GM19372 (cell line): ENCODE measurements at regions not wholly inside any gene's neighbourhood (a gene's known extent, or its start where the extent isn't known, plus 50 kb on each side); places are given as distances from the start of the nearest gene placed in this dataset.
A peak's percentile ranks its signal among the peaks of the same experiment; 100 is the strongest.
"Not testable (repeated sequence)": the region's sequence is repeated elsewhere in the genome, so short reads cannot be mapped to it uniquely, and the experiment has no call there.

ENCODE experiments used
- ATAC-seq: cut with Tn5 transposase; IDR thresholded peaks from one replicate; pipeline ENCODE4 v1.9.1; 2021; ENCODE audit warnings: mild to moderate bottlenecking, low read depth, moderate library complexity; ENCODE audit not compliant: unreplicated experiment

- not testable (repeated sequence) for ATAC-seq
Observed at GRCh38 chr12:39699079-39699478, 79.5 kb upstream of the ABCD2 start.

GRCh38 chr12:39697108-39697507, 77.5 kb upstream of the ABCD2 start:
- no peak for ATAC-seq

GRCh38 chr12:39692258-39692853, 72.8 kb upstream of the ABCD2 start:
- peak; percentile 55 for ATAC-seq

- no peak for ATAC-seq
Observed at GRCh38 chr12:39685854-39686657, 66.5 kb upstream of the ABCD2 start.

- ATAC-seq = no peak
Observed at GRCh38 chr12:39682689-39683477, 63.3 kb upstream of the ABCD2 start.

GRCh38 chr12:39675263-39675662, 55.7 kb upstream of the ABCD2 start:
- no peak for ATAC-seq

- ATAC-seq = no peak
Observed at GRCh38 chr12:39672976-39673375, 53.4 kb upstream of the ABCD2 start.

GRCh38 chr12:39671898-39672875, 52.6 kb upstream of the ABCD2 start:
- no peak for ATAC-seq

GRCh38 chr12:39669539-39669938, 49.9 kb upstream of the ABCD2 start:
- ATAC-seq = not testable (repeated sequence)
